ENCODE measurements at regions not wholly inside any gene's neighbourhood (a gene's known extent, or its start where the extent isn't known, plus 50 kb on each side); places are given as distances from the start of the nearest gene placed in this dataset.

DNA sequence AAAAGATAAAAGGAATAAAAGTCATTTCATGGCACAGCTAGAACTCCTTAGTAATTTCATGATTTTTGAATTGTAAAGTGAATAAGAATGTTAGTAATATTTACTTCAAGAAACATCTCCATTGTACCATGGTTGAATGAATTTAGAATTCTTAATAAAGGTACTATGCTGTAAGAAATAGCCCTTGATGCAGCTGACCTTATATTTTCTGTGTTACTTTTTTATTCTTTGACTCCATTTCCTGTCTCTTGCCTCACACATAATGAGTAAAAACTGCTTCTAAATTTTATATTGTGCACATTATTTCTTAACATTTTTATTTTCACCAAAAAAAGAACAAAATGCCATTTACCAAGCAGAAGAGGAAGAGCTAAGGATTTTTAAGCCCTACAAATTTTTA is 81.9 kb upstream of the PDHA2 start:
- ChIA-PET POLR2A (no interaction called here), CTCF (no interaction called here)
- Histone ChIP-seq H3K27ac (no peak overlapping the region), H3K9me3 (no peaks in the 10 kb centered on the region), H3K4me1 (no peaks in the 10 kb centered on the region), H3K4me2 (no peak overlapping the region), H3K4me3 (no peak overlapping the region)
- no peak for DNase-seq (ENCODE audit: low read depth in 1 of 2, low spot score in 1 of 2)
- no peak for TF ChIP-seq EP300 (IDR thresholded peaks at IDR 0.05)
- TF ChIP-seq, protein P1, sequence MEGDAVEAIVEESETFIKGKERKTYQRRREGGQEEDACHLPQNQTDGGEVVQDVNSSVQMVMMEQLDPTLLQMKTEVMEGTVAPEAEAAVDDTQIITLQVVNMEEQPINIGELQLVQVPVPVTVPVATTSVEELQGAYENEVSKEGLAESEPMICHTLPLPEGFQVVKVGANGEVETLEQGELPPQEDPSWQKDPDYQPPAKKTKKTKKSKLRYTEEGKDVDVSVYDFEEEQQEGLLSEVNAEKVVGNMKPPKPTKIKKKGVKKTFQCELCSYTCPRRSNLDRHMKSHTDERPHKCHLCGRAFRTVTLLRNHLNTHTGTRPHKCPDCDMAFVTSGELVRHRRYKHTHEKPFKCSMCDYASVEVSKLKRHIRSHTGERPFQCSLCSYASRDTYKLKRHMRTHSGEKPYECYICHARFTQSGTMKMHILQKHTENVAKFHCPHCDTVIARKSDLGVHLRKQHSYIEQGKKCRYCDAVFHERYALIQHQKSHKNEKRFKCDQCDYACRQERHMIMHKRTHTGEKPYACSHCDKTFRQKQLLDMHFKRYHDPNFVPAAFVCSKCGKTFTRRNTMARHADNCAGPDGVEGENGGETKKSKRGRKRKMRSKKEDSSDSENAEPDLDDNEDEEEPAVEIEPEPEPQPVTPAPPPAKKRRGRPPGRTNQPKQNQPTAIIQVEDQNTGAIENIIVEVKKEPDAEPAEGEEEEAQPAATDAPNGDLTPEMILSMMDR (IDR thresholded peaks at IDR 0.05), result no peak
- no peak for TF ChIP-seq NPAS2 (CRISPR knock-in tag; IDR thresholded peaks at IDR 0.05; ENCODE audit: borderline replicate concordance)
- TF ChIP-seq, protein P2, sequence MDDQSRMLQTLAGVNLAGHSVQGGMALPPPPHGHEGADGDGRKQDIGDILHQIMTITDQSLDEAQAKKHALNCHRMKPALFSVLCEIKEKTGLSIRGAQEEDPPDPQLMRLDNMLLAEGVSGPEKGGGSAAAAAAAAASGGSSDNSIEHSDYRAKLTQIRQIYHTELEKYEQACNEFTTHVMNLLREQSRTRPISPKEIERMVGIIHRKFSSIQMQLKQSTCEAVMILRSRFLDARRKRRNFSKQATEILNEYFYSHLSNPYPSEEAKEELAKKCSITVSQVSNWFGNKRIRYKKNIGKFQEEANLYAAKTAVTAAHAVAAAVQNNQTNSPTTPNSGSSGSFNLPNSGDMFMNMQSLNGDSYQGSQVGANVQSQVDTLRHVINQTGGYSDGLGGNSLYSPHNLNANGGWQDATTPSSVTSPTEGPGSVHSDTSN (IDR thresholded peaks at IDR 0.05), result no peak
- no peak for TF ChIP-seq MAZ (IDR thresholded peaks at IDR 0.05; ENCODE audit: borderline replicate concordance, low read depth, low read length)
- TF ChIP-seq SREBF2 (IDR thresholded peaks at IDR 0.05), result no peak
- no peak for TF ChIP-seq TP53 (CRISPR knock-in tag; IDR thresholded peaks at IDR 0.05)
- no peak for ATAC-seq
- FAIRE-seq, result no peak

DNA sequence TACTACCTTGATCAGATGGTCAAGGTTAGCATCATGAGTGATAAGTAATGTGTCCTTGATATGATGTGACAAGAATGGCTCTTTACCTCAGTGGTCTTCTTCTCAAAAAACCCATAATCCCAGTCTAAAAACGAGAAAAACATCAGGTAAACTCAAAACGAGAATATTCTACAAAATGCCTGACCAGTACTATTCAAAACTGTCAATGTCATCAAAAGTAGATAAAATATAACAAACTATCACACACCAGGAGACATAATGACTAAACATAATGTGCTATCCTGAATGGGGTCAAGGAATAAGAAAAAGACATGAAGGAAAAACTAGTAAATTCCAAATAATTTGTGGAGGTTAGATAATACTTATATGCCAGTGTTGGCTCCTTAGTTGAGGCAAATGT is 85.2 kb upstream of the PDHA2 start:
- H3K4me2 ChIP-seq, result no peak overlapping the region
- H3K4me3 ChIP-seq, result no peak overlapping the region
- TF ChIP-seq MAFK (IDR thresholded peaks at IDR 0.05; ENCODE audit: partially characterized antibody), result peak; percentile 27
- TF ChIP-seq FOXS1 (CRISPR knock-in tag; IDR thresholded peaks at IDR 0.05), result no peak
- TF ChIP-seq, protein P3, sequence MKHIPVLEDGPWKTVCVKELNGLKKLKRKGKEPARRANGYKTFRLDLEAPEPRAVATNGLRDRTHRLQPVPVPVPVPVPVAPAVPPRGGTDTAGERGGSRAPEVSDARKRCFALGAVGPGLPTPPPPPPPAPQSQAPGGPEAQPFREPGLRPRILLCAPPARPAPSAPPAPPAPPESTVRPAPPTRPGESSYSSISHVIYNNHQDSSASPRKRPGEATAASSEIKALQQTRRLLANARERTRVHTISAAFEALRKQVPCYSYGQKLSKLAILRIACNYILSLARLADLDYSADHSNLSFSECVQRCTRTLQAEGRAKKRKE (CRISPR knock-in tag; IDR thresholded peaks at IDR 0.05; ENCODE audit: low read depth), result no peak
- DNase-seq (ENCODE audit: low read depth in 1 of 2, low spot score in 1 of 2) (no peak), ATAC-seq (no peak), FAIRE-seq (no peak)
- 9% methylated on average over 2 of the region's 2 CpGs for WGBS (ENCODE audit: missing lambda C conversion rate)
- ChIA-PET CTCF (no interaction called here), POLR2A (no interaction called here)
- no peaks in the 10 kb centered on the region for H3K9me3 ChIP-seq
- no peak overlapping the region for H3K27ac ChIP-seq
- H3K4me1 ChIP-seq, result no peaks in the 10 kb centered on the region

DNA sequence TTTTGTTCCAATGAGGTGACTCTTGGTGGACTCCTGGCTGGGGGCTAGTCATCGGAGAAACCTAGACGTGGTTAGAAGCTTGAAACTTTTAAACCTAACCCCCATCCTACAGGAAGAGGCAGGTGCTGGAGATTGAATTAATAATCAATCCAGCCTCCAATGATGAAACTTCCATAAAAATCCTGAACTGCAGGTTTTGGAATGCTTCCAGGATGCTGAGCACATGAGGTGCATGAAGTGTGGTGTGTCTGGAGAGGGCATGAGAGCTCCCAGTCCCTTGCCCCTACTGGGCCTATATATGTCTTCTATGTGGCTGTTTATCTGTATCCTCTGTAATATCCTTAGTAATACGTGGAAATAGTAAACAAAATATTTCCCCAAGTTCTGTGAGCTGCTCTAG is 90.7 kb upstream of the PDHA2 start:
- 37% methylated on average over 3 of the region's 3 CpGs for WGBS (ENCODE audit: missing lambda C conversion rate)
- TF ChIP-seq HDAC2 (IDR thresholded peaks at IDR 0.05) (no peak), MAFK (IDR thresholded peaks at IDR 0.05; ENCODE audit: partially characterized antibody) (no peak), SREBF2 (IDR thresholded peaks at IDR 0.05) (no peak), HEYL (CRISPR knock-in tag; IDR thresholded peaks at IDR 0.05) (no peak), KDM1A (IDR thresholded peaks at IDR 0.05; ENCODE audit: low read depth) (no peak), TFCP2L1 (CRISPR knock-in tag; IDR thresholded peaks at IDR 0.05) (no peak), SMC3 (IDR thresholded peaks at IDR 0.05) (no peak), HOXB13 (CRISPR knock-in tag; IDR thresholded peaks at IDR 0.05; ENCODE audit: low read depth) (no peak), NFE2L2 (conservative IDR thresholded peaks at IDR 0.05; ENCODE audit: low read length) (no peak), EHF (CRISPR knock-in tag; IDR thresholded peaks at IDR 0.05) (no peak), CBX2 (IDR thresholded peaks at IDR 0.05; ENCODE audit: borderline replicate concordance, low read depth) (no peak), ZSCAN20 (CRISPR knock-in tag; IDR thresholded peaks at IDR 0.05) (no peak), JUN (IDR thresholded peaks at IDR 0.05) (no peak)
- TF ChIP-seq, protein P4, sequence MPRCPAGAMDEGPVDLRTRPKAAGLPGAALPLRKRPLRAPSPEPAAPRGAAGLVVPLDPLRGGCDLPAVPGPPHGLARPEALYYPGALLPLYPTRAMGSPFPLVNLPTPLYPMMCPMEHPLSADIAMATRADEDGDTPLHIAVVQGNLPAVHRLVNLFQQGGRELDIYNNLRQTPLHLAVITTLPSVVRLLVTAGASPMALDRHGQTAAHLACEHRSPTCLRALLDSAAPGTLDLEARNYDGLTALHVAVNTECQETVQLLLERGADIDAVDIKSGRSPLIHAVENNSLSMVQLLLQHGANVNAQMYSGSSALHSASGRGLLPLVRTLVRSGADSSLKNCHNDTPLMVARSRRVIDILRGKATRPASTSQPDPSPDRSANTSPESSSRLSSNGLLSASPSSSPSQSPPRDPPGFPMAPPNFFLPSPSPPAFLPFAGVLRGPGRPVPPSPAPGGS (IDR thresholded peaks at IDR 0.05), result no peak
- TF ChIP-seq, protein P5, sequence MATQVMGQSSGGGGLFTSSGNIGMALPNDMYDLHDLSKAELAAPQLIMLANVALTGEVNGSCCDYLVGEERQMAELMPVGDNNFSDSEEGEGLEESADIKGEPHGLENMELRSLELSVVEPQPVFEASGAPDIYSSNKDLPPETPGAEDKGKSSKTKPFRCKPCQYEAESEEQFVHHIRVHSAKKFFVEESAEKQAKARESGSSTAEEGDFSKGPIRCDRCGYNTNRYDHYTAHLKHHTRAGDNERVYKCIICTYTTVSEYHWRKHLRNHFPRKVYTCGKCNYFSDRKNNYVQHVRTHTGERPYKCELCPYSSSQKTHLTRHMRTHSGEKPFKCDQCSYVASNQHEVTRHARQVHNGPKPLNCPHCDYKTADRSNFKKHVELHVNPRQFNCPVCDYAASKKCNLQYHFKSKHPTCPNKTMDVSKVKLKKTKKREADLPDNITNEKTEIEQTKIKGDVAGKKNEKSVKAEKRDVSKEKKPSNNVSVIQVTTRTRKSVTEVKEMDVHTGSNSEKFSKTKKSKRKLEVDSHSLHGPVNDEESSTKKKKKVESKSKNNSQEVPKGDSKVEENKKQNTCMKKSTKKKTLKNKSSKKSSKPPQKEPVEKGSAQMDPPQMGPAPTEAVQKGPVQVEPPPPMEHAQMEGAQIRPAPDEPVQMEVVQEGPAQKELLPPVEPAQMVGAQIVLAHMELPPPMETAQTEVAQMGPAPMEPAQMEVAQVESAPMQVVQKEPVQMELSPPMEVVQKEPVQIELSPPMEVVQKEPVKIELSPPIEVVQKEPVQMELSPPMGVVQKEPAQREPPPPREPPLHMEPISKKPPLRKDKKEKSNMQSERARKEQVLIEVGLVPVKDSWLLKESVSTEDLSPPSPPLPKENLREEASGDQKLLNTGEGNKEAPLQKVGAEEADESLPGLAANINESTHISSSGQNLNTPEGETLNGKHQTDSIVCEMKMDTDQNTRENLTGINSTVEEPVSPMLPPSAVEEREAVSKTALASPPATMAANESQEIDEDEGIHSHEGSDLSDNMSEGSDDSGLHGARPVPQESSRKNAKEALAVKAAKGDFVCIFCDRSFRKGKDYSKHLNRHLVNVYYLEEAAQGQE (IDR thresholded peaks at IDR 0.05), result no peak
- no peak overlapping the region for H3K4me3 ChIP-seq
- no peak overlapping the region for H3K4me2 ChIP-seq
- FAIRE-seq (no peak), ATAC-seq (no peak), DNase-seq (ENCODE audit: low read depth in 1 of 2, low spot score in 1 of 2) (no peak)
- H3K9me3 ChIP-seq, result no peaks in the 10 kb centered on the region
- H3K27ac ChIP-seq, result no peak overlapping the region
- POLR2A ChIA-PET, result no interaction called here
- H3K4me1 ChIP-seq, result no peaks in the 10 kb centered on the region
- CTCF ChIA-PET, result interaction anchor here (0.6 kb wide), 1 partner anchor 606 kb away, joined by 3 read pairs; no protein-coding TSS in a partner anchor
